Sigmoid colon (tissue), 6 donors: ENCODE measurements at regions not wholly inside any gene's neighbourhood (a gene's known extent, or its start where the extent isn't known, plus 50 kb on each side); places are given as distances from the start of the nearest gene placed in this dataset.

Experiments
- DNase-seq: peaks from one replicate; pipeline ENCODE4 v3.0.0-alpha.2; 2019
- H3K27ac ChIP-seq, 4 donors: fragments of 200-600 bp; sonication (generic); one replicate each; pipeline ENCODE4 v1.5.1; 2016 to 2019; ENCODE audit warnings: mild to moderate bottlenecking in 1 of 4
- H3K27me3 ChIP-seq, 3 donors: fragments of 200-600 bp; sonication (generic); one replicate each; pipeline ENCODE4 v1.5.1; 2019; ENCODE audit warnings: mild to moderate bottlenecking in 1 of 3
- H3K36me3 ChIP-seq, 4 donors: fragments of 200-600 bp; sonication (generic); one replicate each; pipeline ENCODE4 v1.5.1; 2016 to 2019
- H3K4me1 ChIP-seq, 4 donors: fragments of 200-600 bp; sonication (generic); one replicate each; pipeline ENCODE4 v1.5.1; 2017 to 2019
- H3K4me3 ChIP-seq, 4 donors: fragments of 200-600 bp; sonication (generic); one replicate each; pipeline ENCODE4 v1.5.1; 2017 to 2019; ENCODE audit warnings: mild to moderate bottlenecking in 2 of 4, moderate library complexity in 1 of 4
- H3K9me3 ChIP-seq, 4 donors: fragments of 200-600 bp in 3 of 4; sonication (generic) in 3 of 4; one replicate each; pipeline versions ENCODE4 v1.5.1 to v1.6.1; 2013 to 2019
- EP300 ChIP-seq, 4 donors: sonication (generic); formaldehyde crosslinking; IDR thresholded peaks; one replicate each; pipeline ENCODE4 v1.6.1; 2017; ENCODE audit warnings: antibody characterized with exemption in 4 of 4
- POLR2A ChIP-seq, 2 donors: fragments of 450-650 bp; IDR thresholded peaks; one replicate each; pipeline ENCODE4 v1.6.1; 2016; ENCODE audit warnings: antibody characterized with exemption in 2 of 2, mild to moderate bottlenecking in 2 of 2, moderate library complexity in 2 of 2
- POLR2AphosphoS5 ChIP-seq, 4 donors: sonication (generic); formaldehyde crosslinking; IDR thresholded peaks; one replicate each; pipeline ENCODE4 v1.6.1; 2017; ENCODE audit warnings: antibody characterized with exemption in 4 of 4
- WGBS, 2 donors: extraction: QIAGEN DNeasy Blood & Tissue Kit; methylation state at CpG; one replicate each; pipeline ENCODE4 v1.1.7; 2013; 5-methylcytosine and 5-hydroxymethylcytosine counted together
- intact Hi-C: fragments of 100-400 bp; cut with DNase I; formaldehyde crosslinking; loops from one replicate; pipeline ENCODE4 v1.15.1; 2023
- TF ChIP-seq, protein P1 (sequence below), 4 experiments: fragments of 450-650 bp in 3 of 4; fragments of 200-600 bp in 1 of 4; IDR thresholded peaks; one replicate each; pipeline ENCODE4 v1.5.1; 2016 to 2019; ENCODE audit warnings: antibody characterized with exemption in 4 of 4, mild to moderate bottlenecking in 3 of 4, moderate library complexity in 2 of 4
- donor health status: healthy with polysubstance abuse.
- donor health status: healthy.

DNA sequence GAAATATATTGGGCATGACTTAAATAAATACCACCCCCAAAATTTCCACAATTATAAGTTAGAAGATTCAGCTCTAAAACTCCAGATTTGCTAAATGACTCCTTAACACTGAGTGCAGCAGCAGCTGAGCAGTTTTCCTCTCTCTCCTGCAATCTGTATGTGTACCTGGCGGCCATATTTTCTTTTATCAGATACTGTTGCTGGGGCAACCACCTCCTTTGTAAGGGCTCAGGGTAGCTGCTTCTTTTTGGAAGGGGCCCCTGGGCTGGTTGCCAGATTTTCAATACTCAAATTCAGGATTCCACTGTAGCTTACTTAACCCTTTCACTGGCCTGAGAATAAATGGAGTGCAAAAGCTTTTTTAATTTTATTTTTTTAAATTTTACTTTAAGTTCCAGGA lies 197.0 kb downstream of the TAF11L14 start:
- Histone ChIP-seq H3K27ac (no peak overlapping the region), H3K36me3 (no peaks in the 10 kb centered on the region), H3K4me1 (no peaks in the 10 kb centered on the region), H3K9me3 (no peaks in the 10 kb centered on the region), H3K4me3 (no peak overlapping the region), H3K27me3 (no peaks in the 10 kb centered on the region)
- no peak for DNase-seq
- TF ChIP-seq EP300 (IDR thresholded peaks at IDR 0.05), result no peak
- TF ChIP-seq POLR2AphosphoS5 (IDR thresholded peaks at IDR 0.05), result no peak
- TF ChIP-seq, protein P1, sequence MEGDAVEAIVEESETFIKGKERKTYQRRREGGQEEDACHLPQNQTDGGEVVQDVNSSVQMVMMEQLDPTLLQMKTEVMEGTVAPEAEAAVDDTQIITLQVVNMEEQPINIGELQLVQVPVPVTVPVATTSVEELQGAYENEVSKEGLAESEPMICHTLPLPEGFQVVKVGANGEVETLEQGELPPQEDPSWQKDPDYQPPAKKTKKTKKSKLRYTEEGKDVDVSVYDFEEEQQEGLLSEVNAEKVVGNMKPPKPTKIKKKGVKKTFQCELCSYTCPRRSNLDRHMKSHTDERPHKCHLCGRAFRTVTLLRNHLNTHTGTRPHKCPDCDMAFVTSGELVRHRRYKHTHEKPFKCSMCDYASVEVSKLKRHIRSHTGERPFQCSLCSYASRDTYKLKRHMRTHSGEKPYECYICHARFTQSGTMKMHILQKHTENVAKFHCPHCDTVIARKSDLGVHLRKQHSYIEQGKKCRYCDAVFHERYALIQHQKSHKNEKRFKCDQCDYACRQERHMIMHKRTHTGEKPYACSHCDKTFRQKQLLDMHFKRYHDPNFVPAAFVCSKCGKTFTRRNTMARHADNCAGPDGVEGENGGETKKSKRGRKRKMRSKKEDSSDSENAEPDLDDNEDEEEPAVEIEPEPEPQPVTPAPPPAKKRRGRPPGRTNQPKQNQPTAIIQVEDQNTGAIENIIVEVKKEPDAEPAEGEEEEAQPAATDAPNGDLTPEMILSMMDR (IDR thresholded peaks at IDR 0.05), result no peak
- 29 to 66% methylated on average over 1 of the region's 1 CpG for WGBS, 2 donors
- intact Hi-C loops, result no loop called here

DNA sequence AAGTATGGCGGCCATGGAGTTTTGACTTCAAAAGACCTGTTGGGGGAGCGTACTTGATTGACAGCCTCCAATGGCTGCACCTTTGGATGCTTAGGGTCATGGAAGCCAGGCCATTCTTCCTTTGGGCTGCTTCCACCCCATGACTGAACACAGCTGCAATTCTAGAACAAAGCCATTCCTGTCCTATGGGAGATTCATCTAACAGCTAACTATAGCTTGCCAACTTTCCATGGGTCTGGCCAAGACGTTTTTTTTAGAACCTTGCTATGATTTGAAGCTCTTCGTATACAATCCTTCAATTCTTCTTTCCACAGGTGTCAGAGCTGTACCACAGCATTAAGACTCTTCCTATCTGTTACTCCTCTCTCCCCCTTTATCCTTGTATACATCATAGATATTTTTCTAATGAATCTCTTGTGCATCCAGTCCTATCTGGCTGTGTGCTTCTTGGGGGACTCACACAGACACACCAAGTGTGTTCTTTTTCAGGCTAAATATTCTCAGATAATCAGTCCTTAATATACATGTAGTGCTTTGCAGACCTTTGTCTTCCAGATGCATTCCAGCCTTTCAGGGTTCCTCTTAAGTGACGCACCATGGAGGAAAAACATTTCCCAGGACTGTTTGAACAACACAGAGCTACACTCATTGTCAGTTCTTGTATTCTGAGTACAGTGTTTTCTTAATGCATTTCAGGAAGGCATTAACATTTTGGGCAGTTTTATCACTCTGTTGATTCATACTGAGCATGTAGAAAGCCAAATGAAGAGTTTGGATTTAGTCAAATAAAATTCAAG lies 198.9 kb downstream of the TAF11L14 start:
- TF ChIP-seq EP300 (IDR thresholded peaks at IDR 0.05) (no peak), POLR2AphosphoS5 (IDR thresholded peaks at IDR 0.05) (no peak), POLR2A (IDR thresholded peaks at IDR 0.05) (no peak)
- TF ChIP-seq, protein P1 (IDR thresholded peaks at IDR 0.05), result no peak
- 69 to 76% methylated on average over 5 of the region's 5 CpGs for WGBS, 2 donors
- H3K27ac ChIP-seq, result no peak overlapping the region
- no peaks in the 10 kb centered on the region for H3K4me1 ChIP-seq
- no peaks in the 10 kb centered on the region for H3K9me3 ChIP-seq
- H3K36me3 ChIP-seq, result no peaks in the 10 kb centered on the region
- no peaks in the 10 kb centered on the region for H3K27me3 ChIP-seq
- no peak overlapping the region for H3K4me3 ChIP-seq
- intact Hi-C loops, result no loop called here
- DNase-seq, result no peak

- no peak for DNase-seq
- no peaks in the 10 kb centered on the region for H3K36me3 ChIP-seq
- no peaks in the 10 kb centered on the region for H3K27me3 ChIP-seq
- H3K27ac ChIP-seq, result no peak overlapping the region
- TF ChIP-seq POLR2AphosphoS5 (IDR thresholded peaks at IDR 0.05) (no peak), EP300 (IDR thresholded peaks at IDR 0.05) (no peak), POLR2A (IDR thresholded peaks at IDR 0.05) (no peak)
- TF ChIP-seq, protein P1 (IDR thresholded peaks at IDR 0.05), result no peak
- intact Hi-C loops, result no loop called here
- H3K4me3 ChIP-seq, result no peak overlapping the region
- no peaks in the 10 kb centered on the region for H3K9me3 ChIP-seq
- WGBS, 2 donors, result 92% methylated on average over 2 of the region's 2 CpGs
- no peaks in the 10 kb centered on the region for H3K4me1 ChIP-seq
Observed at GRCh38 chr5:17837757-17838156, 203.5 kb downstream of the TAF11L14 start.

- Histone ChIP-seq H3K4me3 (no peak overlapping the region), H3K9me3 (no peaks in the 10 kb centered on the region), H3K36me3 (no peaks in the 10 kb centered on the region), H3K27me3 (no peaks in the 10 kb centered on the region), H3K4me1 (no peaks in the 10 kb centered on the region), H3K27ac (no peak overlapping the region)
- TF ChIP-seq EP300 (IDR thresholded peaks at IDR 0.05) (no peak), POLR2A (IDR thresholded peaks at IDR 0.05) (no peak), POLR2AphosphoS5 (IDR thresholded peaks at IDR 0.05) (no peak)
- TF ChIP-seq, protein P1 (IDR thresholded peaks at IDR 0.05), result no peak
- WGBS, 2 donors, result 42 to 63% methylated on average over 3 of the region's 3 CpGs
- DNase-seq, result no peak
- intact Hi-C loops, result no loop called here
Observed at GRCh38 chr5:17838469-17838868, 204.2 kb downstream of the TAF11L14 start.

GRCh38 chr5:17839848-17840247 lies 205.6 kb downstream of the TAF11L14 start:
- H3K27ac ChIP-seq, result no peak overlapping the region

More at GRCh38 chr5:17839848-17840247, 205.6 kb downstream of the TAF11L14 start:
- TF ChIP-seq POLR2AphosphoS5 (IDR thresholded peaks at IDR 0.05) (no peak), POLR2A (IDR thresholded peaks at IDR 0.05) (no peak)
- TF ChIP-seq, protein P1 (IDR thresholded peaks at IDR 0.05), result no peak
- no peak overlapping the region for H3K4me3 ChIP-seq
- H3K9me3 ChIP-seq, result no peaks in the 10 kb centered on the region
- DNase-seq, result no peak
- H3K36me3 ChIP-seq, result no peaks in the 10 kb centered on the region
- intact Hi-C loops, result no loop called here
- no peaks in the 10 kb centered on the region for H3K27me3 ChIP-seq
- H3K4me1 ChIP-seq, result no peaks in the 10 kb centered on the region
